HepG2 (cell line): ENCODE measurements at regions not wholly inside any gene's neighbourhood (a gene's known extent, or its start where the extent isn't known, plus 50 kb on each side); places are given as distances from the start of the nearest gene placed in this dataset.

Experiments
- ATAC-seq: fragments of 200-7000 bp; cut with Tn5 transposase; 3 replicates; pipeline ENCODE4 v1.9.1; 2020; ENCODE audit warnings: mild to moderate bottlenecking, moderate library complexity
- BruUV-seq: library from RNA; stranded (reverse); fragments of 400-500 nt; replicated peaks from 2 replicates; lab custom pipeline; 2021; lab: Mats Ljungman, UMichigan
- CTCF ChIA-PET: fragments of 300-600 bp; formaldehyde crosslinking; extraction: SDS; loops from one replicate; lab custom pipeline; 2021; ENCODE audit warnings: low total read pairs, inconsistent platforms, low intra/inter-chr PET ratio; lab: Yijun Ruan, JAX
- POLR2A ChIA-PET: fragments of 350-600 bp; sonication (Branson Sonifier 250); formaldehyde crosslinking; loops from one replicate; lab custom pipeline; 2020; ENCODE audit warnings: antibody characterized with exemption, inconsistent platforms; lab: Yijun Ruan, JAX
- DNase-seq: peaks from one replicate; pipeline ENCODE4 v3.0.0-alpha.2; 2015; ENCODE audit warnings: low spot score
- FAIRE-seq: peaks from 3 replicates; lab custom pipeline; 2011; peaks lifted over from hg19 to GRCh38; lab: Jason Lieb, UNC
- H2AFZ ChIP-seq: one replicate; pipeline ENCODE4 v1.6.1; 2011; ENCODE audit warnings: low read length, inconsistent platforms
- H3K27ac ChIP-seq: fragments of 300-600 bp; 3 replicates; pipeline ENCODE4 v1.8.0; 2011; ENCODE audit warnings: mixed run types, mild to moderate bottlenecking, mixed read lengths, low read length, inconsistent platforms; ENCODE audit not compliant: insufficient read depth; ENCODE audit errors: extremely low read length
- H3K27me3 ChIP-seq, 2 experiments: fragments of 200-600 bp in 1 of 2; 2 replicates in 1 of 2; 3 replicates in 1 of 2; pipeline versions ENCODE4 v1.6.0 to v1.8.0; 2011; ENCODE audit warnings: low read length in 2 of 2, mild to moderate bottlenecking in 2 of 2, moderate library complexity in 2 of 2, inconsistent platforms in 1 of 2; ENCODE audit not compliant: insufficient read depth in 2 of 2, control insufficient read depth in 1 of 2
- H3K36me3 ChIP-seq, 2 experiments: fragments of 200-600 bp in 1 of 2; replicated peaks in 1 of 2; 2 replicates in 1 of 2; 3 replicates in 1 of 2; pipeline versions ENCODE4 v1.5.1 to v1.8.0; 2011; ENCODE audit warnings: low read length in 2 of 2, inconsistent platforms in 1 of 2; ENCODE audit not compliant: insufficient read depth in 2 of 2, control insufficient read depth in 1 of 2
- H3K4me1 ChIP-seq: 2 replicates; pipeline ENCODE4 v1.5.1; 2012; ENCODE audit warnings: low read length, inconsistent platforms; ENCODE audit not compliant: insufficient read depth
- H3K4me2 ChIP-seq: 2 replicates; pipeline ENCODE4 v1.6.0; 2011; ENCODE audit warnings: low read depth, low read length, inconsistent platforms
- H3K4me3 ChIP-seq, 3 experiments: fragments of 200-600 bp in 1 of 3; sonication (generic), shearing (Covaris generic) in 1 of 3; replicated peaks in 1 of 3; 2 replicates each; pipeline ENCODE4 v1.5.1; 2011 to 2016; ENCODE audit warnings: low read length in 3 of 3, inconsistent platforms in 2 of 3, low read depth in 2 of 3, mild to moderate bottlenecking in 2 of 3, control low read depth in 1 of 3, mixed read lengths in 1 of 3; ENCODE audit not compliant: insufficient read depth in 1 of 3
- H3K79me2 ChIP-seq: one replicate; pipeline ENCODE4 v1.6.1; 2011; ENCODE audit warnings: low read length, inconsistent platforms; ENCODE audit not compliant: insufficient read depth
- H3K9ac ChIP-seq: 2 replicates; pipeline ENCODE4 v1.6.0; 2011; ENCODE audit warnings: mild to moderate bottlenecking, low read depth, low read length, inconsistent platforms; ENCODE audit not compliant: insufficient read depth
- H3K9me3 ChIP-seq: 2 replicates; pipeline ENCODE4 v1.5.1; 2012; ENCODE audit warnings: mild to moderate bottlenecking, low read length
- H4K20me1 ChIP-seq: 2 replicates; pipeline ENCODE4 v1.6.0; 2011; ENCODE audit warnings: inconsistent platforms, mild to moderate bottlenecking, low read length, moderate library complexity; ENCODE audit not compliant: insufficient read depth
- CHD2 ChIP-seq: IDR thresholded peaks from 2 replicates; pipeline ENCODE4 v1.6.1; 2011; ENCODE audit warnings: low read depth, low read length, improper control_type of control experiment
- HNRNPH1 ChIP-seq: fragments of 200-400 bp; formaldehyde crosslinking; optimal IDR thresholded peaks from 2 replicates; pipeline ENCODE3; 2017; ENCODE audit warnings: mild to moderate bottlenecking, low read depth, low read length
- KLF11 ChIP-seq: IDR thresholded peaks from 2 replicates; pipeline ENCODE4 v1.6.1; 2016; ENCODE audit warnings: missing compliant biosample characterization
- SP4 ChIP-seq: sonication (generic); formaldehyde crosslinking; IDR thresholded peaks from 2 replicates; pipeline ENCODE4 v1.8.1; 2023; ENCODE audit warnings: mild to moderate bottlenecking, missing genetic modification reagents
- THYN1 ChIP-seq: sonication (generic); formaldehyde crosslinking; IDR thresholded peaks from 2 replicates; pipeline ENCODE4 v1.8.1; 2023; ENCODE audit warnings: low read depth, mild to moderate bottlenecking, moderate library complexity, missing genetic modification reagents, borderline replicate concordance
- ZBTB38 ChIP-seq: sonication (generic); formaldehyde crosslinking; IDR thresholded peaks from 2 replicates; pipeline ENCODE4 v1.5.1; 2020; ENCODE audit warnings: mild to moderate bottlenecking, missing genetic modification reagents
- ZNF720 ChIP-seq: sonication (generic); formaldehyde crosslinking; IDR thresholded peaks from 2 replicates; pipeline ENCODE4 v1.4.0; 2020; ENCODE audit warnings: missing genetic modification reagents
- WGBS: methylation state at CpG from one replicate; pipeline ENCODE4 v1.1.6; 2017; ENCODE audit warnings: low lambda C conversion rate; 5-methylcytosine and 5-hydroxymethylcytosine counted together
- in situ Hi-C: cut with HindIII; loops from 2 replicates; pipeline ENCODE4 v1.10.0; 2017; ENCODE audit warnings: low pct_unique_long_range_greater_than_20kb; ENCODE audit not compliant: extremely low pct_ligation_motif_present
- intact Hi-C: fragments of 100-400 bp; cut with micrococcal nuclease; formaldehyde crosslinking; loops from one replicate; pipeline ENCODE4 v1.10.0; 2022; ENCODE audit not compliant: unreplicated experiment
- TF ChIP-seq, protein P1 (sequence below): fragments of 450-650 bp; IDR thresholded peaks from 2 replicates; pipeline ENCODE4 v1.6.1; 2017; ENCODE audit warnings: mild to moderate bottlenecking
- TF ChIP-seq, protein P2 (sequence below): IDR thresholded peaks from 2 replicates; pipeline ENCODE4 v1.6.1; 2016; ENCODE audit warnings: missing genetic modification reagents, missing compliant biosample characterization
- TF ChIP-seq, protein P3 (sequence below): sonication (generic); formaldehyde crosslinking; IDR thresholded peaks from 2 replicates; pipeline ENCODE4 v1.8.0; 2022; ENCODE audit warnings: missing genetic modification reagents, mild to moderate bottlenecking, borderline replicate concordance
- TF ChIP-seq, protein P4 (sequence below): sonication (generic); formaldehyde crosslinking; IDR thresholded peaks from 2 replicates; pipeline ENCODE4 v1.8.1; 2023; ENCODE audit warnings: mild to moderate bottlenecking, missing genetic modification reagents, borderline replicate concordance
- TF ChIP-seq, protein P5 (sequence below), 2 experiments: sonication (generic) in 1 of 2; formaldehyde crosslinking in 1 of 2; IDR thresholded peaks; 2 replicates each; pipeline versions ENCODE4 v1.4.0 to v1.6.1; 2018 to 2020; ENCODE audit warnings: missing genetic modification reagents in 2 of 2, borderline replicate concordance in 1 of 2, low read depth in 1 of 2, mild to moderate bottlenecking in 1 of 2, missing biosample characterization in 1 of 2

DNA sequence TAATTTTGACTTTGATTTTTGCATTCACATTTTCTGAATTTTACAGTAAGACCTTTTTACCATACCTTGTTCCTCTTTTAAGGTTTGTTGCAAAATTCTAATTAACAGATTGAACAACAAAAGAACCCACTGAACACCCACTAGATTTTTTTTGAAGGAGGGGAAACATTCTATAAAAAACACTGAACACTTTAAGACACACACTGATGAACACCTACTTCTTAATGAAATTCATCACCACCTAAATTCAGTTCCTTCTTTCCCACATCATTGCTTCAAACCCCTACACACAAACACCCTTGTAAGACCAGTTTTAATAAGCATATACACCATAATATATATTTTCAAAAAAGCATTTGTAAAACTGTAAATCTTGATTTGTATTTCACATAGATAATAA lies 559.0 kb upstream of the MEF2C start (continued):
- TF ChIP-seq, protein P1, sequence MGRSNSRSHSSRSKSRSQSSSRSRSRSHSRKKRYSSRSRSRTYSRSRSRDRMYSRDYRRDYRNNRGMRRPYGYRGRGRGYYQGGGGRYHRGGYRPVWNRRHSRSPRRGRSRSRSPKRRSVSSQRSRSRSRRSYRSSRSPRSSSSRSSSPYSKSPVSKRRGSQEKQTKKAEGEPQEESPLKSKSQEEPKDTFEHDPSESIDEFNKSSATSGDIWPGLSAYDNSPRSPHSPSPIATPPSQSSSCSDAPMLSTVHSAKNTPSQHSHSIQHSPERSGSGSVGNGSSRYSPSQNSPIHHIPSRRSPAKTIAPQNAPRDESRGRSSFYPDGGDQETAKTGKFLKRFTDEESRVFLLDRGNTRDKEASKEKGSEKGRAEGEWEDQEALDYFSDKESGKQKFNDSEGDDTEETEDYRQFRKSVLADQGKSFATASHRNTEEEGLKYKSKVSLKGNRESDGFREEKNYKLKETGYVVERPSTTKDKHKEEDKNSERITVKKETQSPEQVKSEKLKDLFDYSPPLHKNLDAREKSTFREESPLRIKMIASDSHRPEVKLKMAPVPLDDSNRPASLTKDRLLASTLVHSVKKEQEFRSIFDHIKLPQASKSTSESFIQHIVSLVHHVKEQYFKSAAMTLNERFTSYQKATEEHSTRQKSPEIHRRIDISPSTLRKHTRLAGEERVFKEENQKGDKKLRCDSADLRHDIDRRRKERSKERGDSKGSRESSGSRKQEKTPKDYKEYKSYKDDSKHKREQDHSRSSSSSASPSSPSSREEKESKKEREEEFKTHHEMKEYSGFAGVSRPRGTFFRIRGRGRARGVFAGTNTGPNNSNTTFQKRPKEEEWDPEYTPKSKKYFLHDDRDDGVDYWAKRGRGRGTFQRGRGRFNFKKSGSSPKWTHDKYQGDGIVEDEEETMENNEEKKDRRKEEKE: no peak
- TF ChIP-seq CHD2: no peak
- TF ChIP-seq SP4 (CRISPR knock-in tag): no peak
- TF ChIP-seq ZBTB38 (CRISPR knock-in tag): no peak
- TF ChIP-seq, protein P2, sequence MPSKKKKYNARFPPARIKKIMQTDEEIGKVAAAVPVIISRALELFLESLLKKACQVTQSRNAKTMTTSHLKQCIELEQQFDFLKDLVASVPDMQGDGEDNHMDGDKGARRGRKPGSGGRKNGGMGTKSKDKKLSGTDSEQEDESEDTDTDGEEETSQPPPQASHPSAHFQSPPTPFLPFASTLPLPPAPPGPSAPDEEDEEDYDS (CRISPR knock-in tag): no peak
- TF ChIP-seq, protein P3, sequence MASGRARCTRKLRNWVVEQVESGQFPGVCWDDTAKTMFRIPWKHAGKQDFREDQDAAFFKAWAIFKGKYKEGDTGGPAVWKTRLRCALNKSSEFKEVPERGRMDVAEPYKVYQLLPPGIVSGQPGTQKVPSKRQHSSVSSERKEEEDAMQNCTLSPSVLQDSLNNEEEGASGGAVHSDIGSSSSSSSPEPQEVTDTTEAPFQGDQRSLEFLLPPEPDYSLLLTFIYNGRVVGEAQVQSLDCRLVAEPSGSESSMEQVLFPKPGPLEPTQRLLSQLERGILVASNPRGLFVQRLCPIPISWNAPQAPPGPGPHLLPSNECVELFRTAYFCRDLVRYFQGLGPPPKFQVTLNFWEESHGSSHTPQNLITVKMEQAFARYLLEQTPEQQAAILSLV (CRISPR knock-in tag): no peak
- no peak for TF ChIP-seq ZNF720
- no peak for TF ChIP-seq THYN1

DNA sequence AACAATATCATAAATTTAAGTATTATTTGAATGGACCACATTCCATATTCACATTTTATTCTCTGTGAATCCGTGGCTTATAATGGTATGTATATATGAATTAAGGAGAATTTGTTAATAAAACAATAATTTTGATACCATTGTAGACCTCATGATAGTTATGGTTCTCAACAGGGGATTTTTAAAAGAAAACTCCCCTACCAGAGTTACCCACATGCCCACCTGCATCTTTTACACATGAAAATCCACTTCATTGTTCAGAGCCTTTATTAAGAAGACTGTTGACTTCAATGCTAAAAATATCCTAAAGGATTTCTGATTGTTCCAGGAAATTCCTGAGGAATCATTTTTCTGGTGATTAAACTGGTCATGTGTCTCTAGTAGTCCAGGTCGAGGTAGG lies 557.7 kb upstream of the MEF2C start:
- CTCF ChIA-PET: no interaction called here
- intact Hi-C loops (no loop called here), in situ Hi-C loops (no loop called here)
- no peak overlapping the region for H3K9ac ChIP-seq
- no peak for ATAC-seq
- H3K27me3 ChIP-seq: no peaks in the 10 kb centered on the region
- H4K20me1 ChIP-seq: no peaks in the 10 kb centered on the region
- 0% methylated on average over 2 of the region's 2 CpGs for WGBS
- POLR2A ChIA-PET: no interaction called here
- BruUV-seq: no TSS peak
- no peak overlapping the region for H3K4me3 ChIP-seq
- no peak overlapping the region for H2AFZ ChIP-seq
- H3K4me1 ChIP-seq: no peaks in the 10 kb centered on the region
- DNase-seq: no peak
- TF ChIP-seq KLF11 (CRISPR knock-in tag): no peak
- TF ChIP-seq, protein P4, sequence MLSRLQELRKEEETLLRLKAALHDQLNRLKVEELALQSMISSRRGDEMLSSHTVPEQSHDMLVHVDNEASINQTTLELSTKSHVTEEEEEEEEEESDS (CRISPR knock-in tag): no peak
- TF ChIP-seq, protein P5, sequence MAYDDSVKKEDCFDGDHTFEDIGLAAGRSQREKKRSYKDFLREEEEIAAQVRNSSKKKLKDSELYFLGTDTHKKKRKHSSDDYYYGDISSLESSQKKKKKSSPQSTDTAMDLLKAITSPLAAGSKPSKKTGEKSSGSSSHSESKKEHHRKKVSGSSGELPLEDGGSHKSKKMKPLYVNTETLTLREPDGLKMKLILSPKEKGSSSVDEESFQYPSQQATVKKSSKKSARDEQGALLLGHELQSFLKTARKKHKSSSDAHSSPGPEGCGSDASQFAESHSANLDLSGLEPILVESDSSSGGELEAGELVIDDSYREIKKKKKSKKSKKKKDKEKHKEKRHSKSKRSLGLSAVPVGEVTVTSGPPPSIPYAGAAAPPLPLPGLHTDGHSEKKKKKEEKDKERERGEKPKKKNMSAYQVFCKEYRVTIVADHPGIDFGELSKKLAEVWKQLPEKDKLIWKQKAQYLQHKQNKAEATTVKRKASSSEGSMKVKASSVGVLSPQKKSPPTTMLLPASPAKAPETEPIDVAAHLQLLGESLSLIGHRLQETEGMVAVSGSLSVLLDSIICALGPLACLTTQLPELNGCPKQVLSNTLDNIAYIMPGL (CRISPR knock-in tag; IDR thresholded peaks at IDR 0.05; ENCODE audit: borderline replicate concordance in 1 of 2, low read depth in 1 of 2): no peak
- no peak for TF ChIP-seq HNRNPH1
- no peak overlapping the region for H3K4me2 ChIP-seq
- H3K27ac ChIP-seq: no peak overlapping the region
- H3K79me2 ChIP-seq: no peaks in the 10 kb centered on the region
- H3K36me3 ChIP-seq: no peaks in the 10 kb centered on the region
- no peak for FAIRE-seq
- H3K9me3 ChIP-seq: no peaks in the 10 kb centered on the region
